ENCODE measurements at regions not wholly inside any gene's neighbourhood (a gene's known extent, or its start where the extent isn't known, plus 50 kb on each side); places are given as distances from the start of the nearest gene placed in this dataset.
"Not testable (repeated sequence)": the region's sequence is repeated elsewhere in the genome, so short reads cannot be mapped to it uniquely, and the experiment has no call there.

- no peak for DNase-seq
Observed at GRCh38 chr12:124705545-124706138, 138.2 kb upstream of the NCOR2 start.

- DNase-seq, result no peak
Observed at GRCh38 chr12:124704619-124705018, 137.2 kb upstream of the NCOR2 start.

- DNase-seq, result no peak
Observed at GRCh38 chr12:124703856-124704255, 136.4 kb upstream of the NCOR2 start.

GRCh38 chr12:124702736-124703135 lies 135.3 kb upstream of the NCOR2 start:
- DNase-seq, result no peak

GRCh38 chr12:124700810-124701592 lies 133.6 kb upstream of the NCOR2 start:
- DNase-seq, result no peak

GRCh38 chr12:124699909-124700308 lies 132.5 kb upstream of the NCOR2 start:
- no peak for DNase-seq

- DNase-seq, result no peak
Observed at GRCh38 chr12:124698998-124699305, 131.5 kb upstream of the NCOR2 start.

GRCh38 chr12:124698211-124698997 lies 131.0 kb upstream of the NCOR2 start:
- no peak for DNase-seq

- not testable (repeated sequence) for DNase-seq
Observed at GRCh38 chr12:124697722-124698121, 130.3 kb upstream of the NCOR2 start.

GRCh38 chr12:124696693-124697476 lies 129.5 kb upstream of the NCOR2 start:
- DNase-seq, result no peak

GRCh38 chr12:124695861-124696260 lies 128.4 kb upstream of the NCOR2 start:
- no peak for DNase-seq

GRCh38 chr12:124694846-124695497 lies 127.6 kb upstream of the NCOR2 start:
- no peak for DNase-seq

GRCh38 chr12:124694250-124694649 lies 126.8 kb upstream of the NCOR2 start:
- DNase-seq, result no peak

GRCh38 chr12:124693111-124693723 lies 125.8 kb upstream of the NCOR2 start:
- DNase-seq, result no peak

GRCh38 chr12:124692443-124692842 lies 125.0 kb upstream of the NCOR2 start:
- no peak for DNase-seq

- DNase-seq, result no peak
Observed at GRCh38 chr12:124691429-124691828, 124.0 kb upstream of the NCOR2 start.

- no peak for DNase-seq
Observed at GRCh38 chr12:124689631-124690030, 122.2 kb upstream of the NCOR2 start.

- DNase-seq, result no peak
Observed at GRCh38 chr12:124688356-124688992, 121.1 kb upstream of the NCOR2 start.

- peak; percentile 44 for DNase-seq
Observed at GRCh38 chr12:124687917-124688316, 120.5 kb upstream of the NCOR2 start.

GRCh38 chr12:124687174-124687902 lies 119.9 kb upstream of the NCOR2 start:
- DNase-seq, result no peak
